Gastroesophageal sphincter (tissue), 3 donors: ENCODE measurements at regions not wholly inside any gene's neighbourhood (a gene's known extent, or its start where the extent isn't known, plus 50 kb on each side); places are given as distances from the start of the nearest gene placed in this dataset.

Source experiments
- EP300 ChIP-seq: sonication (generic); formaldehyde crosslinking; IDR thresholded peaks from one replicate; pipeline ENCODE4 v1.6.1; 2017; ENCODE audit warnings: antibody characterized with exemption, mild to moderate bottlenecking
- POLR2A ChIP-seq, 2 donors: fragments of 450-650 bp; IDR thresholded peaks; one replicate each; pipeline ENCODE4 v1.6.1; 2017; ENCODE audit warnings: antibody characterized with exemption in 2 of 2, mild to moderate bottlenecking in 2 of 2, moderate library complexity in 1 of 2
- POLR2AphosphoS5 ChIP-seq: sonication (generic); formaldehyde crosslinking; IDR thresholded peaks from one replicate; pipeline ENCODE4 v1.6.1; 2017; ENCODE audit warnings: antibody characterized with exemption
- TF ChIP-seq, protein P1 (sequence below), 4 experiments: fragments of 200-600 bp in 2 of 4; fragments of 450-650 bp in 2 of 4; sonication (generic) in 1 of 4; IDR thresholded peaks; one replicate each; pipeline ENCODE4 v1.5.1; 2017 to 2019; ENCODE audit warnings: antibody characterized with exemption in 4 of 4, mild to moderate bottlenecking in 2 of 4, moderate library complexity in 2 of 4

DNA sequence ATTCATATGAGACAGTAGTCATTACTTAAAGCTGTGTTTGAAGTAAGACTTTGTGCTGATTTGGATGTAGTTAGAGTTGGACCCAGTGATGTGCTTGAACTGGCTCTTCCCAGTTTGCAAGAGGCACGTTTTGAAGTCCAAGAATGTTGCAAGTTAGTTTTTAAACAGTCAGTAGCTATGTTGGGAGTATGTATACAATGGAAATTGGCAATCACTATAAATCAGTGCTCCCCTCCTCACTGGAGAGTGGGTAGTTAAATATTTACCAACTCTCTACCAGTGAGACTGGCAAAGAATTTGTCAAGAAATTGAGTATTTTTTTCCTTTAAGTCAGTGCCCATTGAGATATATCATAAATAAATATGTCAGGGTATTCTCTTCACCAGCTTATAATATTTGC lies 191.9 kb upstream of the SPRY1 start:
- TF ChIP-seq POLR2A (IDR thresholded peaks at IDR 0.05) (no peak), POLR2AphosphoS5 (no peak), EP300 (no peak)
- TF ChIP-seq, protein P1, sequence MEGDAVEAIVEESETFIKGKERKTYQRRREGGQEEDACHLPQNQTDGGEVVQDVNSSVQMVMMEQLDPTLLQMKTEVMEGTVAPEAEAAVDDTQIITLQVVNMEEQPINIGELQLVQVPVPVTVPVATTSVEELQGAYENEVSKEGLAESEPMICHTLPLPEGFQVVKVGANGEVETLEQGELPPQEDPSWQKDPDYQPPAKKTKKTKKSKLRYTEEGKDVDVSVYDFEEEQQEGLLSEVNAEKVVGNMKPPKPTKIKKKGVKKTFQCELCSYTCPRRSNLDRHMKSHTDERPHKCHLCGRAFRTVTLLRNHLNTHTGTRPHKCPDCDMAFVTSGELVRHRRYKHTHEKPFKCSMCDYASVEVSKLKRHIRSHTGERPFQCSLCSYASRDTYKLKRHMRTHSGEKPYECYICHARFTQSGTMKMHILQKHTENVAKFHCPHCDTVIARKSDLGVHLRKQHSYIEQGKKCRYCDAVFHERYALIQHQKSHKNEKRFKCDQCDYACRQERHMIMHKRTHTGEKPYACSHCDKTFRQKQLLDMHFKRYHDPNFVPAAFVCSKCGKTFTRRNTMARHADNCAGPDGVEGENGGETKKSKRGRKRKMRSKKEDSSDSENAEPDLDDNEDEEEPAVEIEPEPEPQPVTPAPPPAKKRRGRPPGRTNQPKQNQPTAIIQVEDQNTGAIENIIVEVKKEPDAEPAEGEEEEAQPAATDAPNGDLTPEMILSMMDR (IDR thresholded peaks at IDR 0.05), result no peak
